ENCODE measurements at regions not wholly inside any gene's neighbourhood (a gene's known extent, or its start where the extent isn't known, plus 50 kb on each side); places are given as distances from the start of the nearest gene placed in this dataset.

GRCh38 chr12:19683178-19683927 is 244.1 kb downstream of the AEBP2 start:
- TF ChIP-seq, protein P1, sequence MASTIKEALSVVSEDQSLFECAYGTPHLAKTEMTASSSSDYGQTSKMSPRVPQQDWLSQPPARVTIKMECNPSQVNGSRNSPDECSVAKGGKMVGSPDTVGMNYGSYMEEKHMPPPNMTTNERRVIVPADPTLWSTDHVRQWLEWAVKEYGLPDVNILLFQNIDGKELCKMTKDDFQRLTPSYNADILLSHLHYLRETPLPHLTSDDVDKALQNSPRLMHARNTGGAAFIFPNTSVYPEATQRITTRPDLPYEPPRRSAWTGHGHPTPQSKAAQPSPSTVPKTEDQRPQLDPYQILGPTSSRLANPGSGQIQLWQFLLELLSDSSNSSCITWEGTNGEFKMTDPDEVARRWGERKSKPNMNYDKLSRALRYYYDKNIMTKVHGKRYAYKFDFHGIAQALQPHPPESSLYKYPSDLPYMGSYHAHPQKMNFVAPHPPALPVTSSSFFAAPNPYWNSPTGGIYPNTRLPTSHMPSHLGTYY (CRISPR knock-in tag; IDR thresholded peaks at IDR 0.05), result no peak
- TF ChIP-seq, protein P2, sequence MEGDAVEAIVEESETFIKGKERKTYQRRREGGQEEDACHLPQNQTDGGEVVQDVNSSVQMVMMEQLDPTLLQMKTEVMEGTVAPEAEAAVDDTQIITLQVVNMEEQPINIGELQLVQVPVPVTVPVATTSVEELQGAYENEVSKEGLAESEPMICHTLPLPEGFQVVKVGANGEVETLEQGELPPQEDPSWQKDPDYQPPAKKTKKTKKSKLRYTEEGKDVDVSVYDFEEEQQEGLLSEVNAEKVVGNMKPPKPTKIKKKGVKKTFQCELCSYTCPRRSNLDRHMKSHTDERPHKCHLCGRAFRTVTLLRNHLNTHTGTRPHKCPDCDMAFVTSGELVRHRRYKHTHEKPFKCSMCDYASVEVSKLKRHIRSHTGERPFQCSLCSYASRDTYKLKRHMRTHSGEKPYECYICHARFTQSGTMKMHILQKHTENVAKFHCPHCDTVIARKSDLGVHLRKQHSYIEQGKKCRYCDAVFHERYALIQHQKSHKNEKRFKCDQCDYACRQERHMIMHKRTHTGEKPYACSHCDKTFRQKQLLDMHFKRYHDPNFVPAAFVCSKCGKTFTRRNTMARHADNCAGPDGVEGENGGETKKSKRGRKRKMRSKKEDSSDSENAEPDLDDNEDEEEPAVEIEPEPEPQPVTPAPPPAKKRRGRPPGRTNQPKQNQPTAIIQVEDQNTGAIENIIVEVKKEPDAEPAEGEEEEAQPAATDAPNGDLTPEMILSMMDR (IDR thresholded peaks at IDR 0.05), result no peak
- TF ChIP-seq ZNF263 (CRISPR knock-in tag; IDR thresholded peaks at IDR 0.05; ENCODE audit: low read depth), result no peak
- TF ChIP-seq IRF1 (CRISPR knock-in tag; IDR thresholded peaks at IDR 0.05), result no peak
- TF ChIP-seq, protein P3, sequence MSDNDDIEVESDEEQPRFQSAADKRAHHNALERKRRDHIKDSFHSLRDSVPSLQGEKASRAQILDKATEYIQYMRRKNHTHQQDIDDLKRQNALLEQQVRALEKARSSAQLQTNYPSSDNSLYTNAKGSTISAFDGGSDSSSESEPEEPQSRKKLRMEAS (CRISPR knock-in tag; IDR thresholded peaks at IDR 0.05), result no peak
- no peak for TF ChIP-seq NR3C1 (CRISPR knock-in tag; conservative IDR thresholded peaks at IDR 0.05; ENCODE audit: low read depth)
- no peak for TF ChIP-seq TEAD4 (CRISPR knock-in tag; IDR thresholded peaks at IDR 0.05)
- TF ChIP-seq SP1 (CRISPR knock-in tag; conservative IDR thresholded peaks at IDR 0.05), result no peak
- no peak for TF ChIP-seq RORB (CRISPR knock-in tag; IDR thresholded peaks at IDR 0.05)
- no peak for TF ChIP-seq TP53 (CRISPR knock-in tag; IDR thresholded peaks at IDR 0.05)
- no peak for TF ChIP-seq JUN (CRISPR knock-in tag; IDR thresholded peaks at IDR 0.05)
- TF ChIP-seq, protein P4, sequence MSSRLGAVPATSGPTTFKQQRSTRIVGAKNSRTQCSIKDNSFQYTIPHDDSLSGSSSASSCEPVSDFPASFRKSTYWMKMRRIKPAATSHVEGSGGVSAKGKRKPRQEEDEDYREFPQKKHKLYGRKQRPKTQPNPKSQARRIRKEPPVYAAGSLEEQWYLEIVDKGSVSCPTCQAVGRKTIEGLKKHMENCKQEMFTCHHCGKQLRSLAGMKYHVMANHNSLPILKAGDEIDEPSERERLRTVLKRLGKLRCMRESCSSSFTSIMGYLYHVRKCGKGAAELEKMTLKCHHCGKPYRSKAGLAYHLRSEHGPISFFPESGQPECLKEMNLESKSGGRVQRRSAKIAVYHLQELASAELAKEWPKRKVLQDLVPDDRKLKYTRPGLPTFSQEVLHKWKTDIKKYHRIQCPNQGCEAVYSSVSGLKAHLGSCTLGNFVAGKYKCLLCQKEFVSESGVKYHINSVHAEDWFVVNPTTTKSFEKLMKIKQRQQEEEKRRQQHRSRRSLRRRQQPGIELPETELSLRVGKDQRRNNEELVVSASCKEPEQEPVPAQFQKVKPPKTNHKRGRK (CRISPR knock-in tag; IDR thresholded peaks at IDR 0.05; ENCODE audit: borderline replicate concordance), result no peak
